Fibroblast of lung (primary cell): ENCODE measurements at regions not wholly inside any gene's neighbourhood (a gene's known extent, or its start where the extent isn't known, plus 50 kb on each side); places are given as distances from the start of the nearest gene placed in this dataset.
"Not testable (repeated sequence)": the region's sequence is repeated elsewhere in the genome, so short reads cannot be mapped to it uniquely, and the experiment has no call there.

ENCODE experiments used
- DNase-seq, 2 donors: peaks; one replicate each; pipeline versions ENCODE4 v3.0.0 to v3.0.0-alpha.2; 2010; ENCODE audit warnings: low read depth in 2 of 2
- H2AFZ ChIP-seq: 2 replicates; pipeline ENCODE4 v1.5.1; 2012; ENCODE audit warnings: low read length, control low read depth, inconsistent platforms
- H3K27ac ChIP-seq: 2 replicates; pipeline ENCODE4 v1.5.1; 2011; ENCODE audit warnings: low read length, control low read depth; ENCODE audit not compliant: insufficient read depth
- H3K27me3 ChIP-seq: 2 replicates; pipeline ENCODE4 v1.5.1; 2011; ENCODE audit warnings: mild to moderate bottlenecking, low read length; ENCODE audit not compliant: control insufficient read depth, insufficient read depth
- H3K36me3 ChIP-seq: 2 replicates; pipeline ENCODE4 v1.5.1; 2011; ENCODE audit warnings: low read length; ENCODE audit not compliant: control insufficient read depth, insufficient read depth
- H3K4me1 ChIP-seq: 2 replicates; pipeline ENCODE4 v1.5.1; 2011; ENCODE audit warnings: low read length; ENCODE audit not compliant: control insufficient read depth, insufficient read depth; ENCODE audit errors: extremely low read depth
- H3K4me2 ChIP-seq: 2 replicates; pipeline ENCODE4 v1.5.1; 2011; ENCODE audit warnings: low read length, control low read depth; ENCODE audit not compliant: insufficient read depth; ENCODE audit errors: extremely low read depth
- H3K4me3 ChIP-seq, 4 experiments: fragments of 200-600 bp in 1 of 4; sonication (generic) in 1 of 4; replicated peaks in 1 of 4; 2 replicates each; pipeline ENCODE4 v1.5.1; 2011 to 2016; ENCODE audit warnings: low read length in 4 of 4, low read depth in 3 of 4, mild to moderate bottlenecking in 3 of 4, control low read depth in 2 of 4, inconsistent platforms in 1 of 4, mixed read lengths in 1 of 4; ENCODE audit not compliant: insufficient read depth in 1 of 4; ENCODE audit errors: control extremely low read depth in 1 of 4
- H3K79me2 ChIP-seq: 2 replicates; pipeline ENCODE4 v1.5.1; 2012; ENCODE audit warnings: mild to moderate bottlenecking, low read length, inconsistent platforms; ENCODE audit not compliant: control insufficient read depth, insufficient read depth
- H3K9ac ChIP-seq: 2 replicates; pipeline ENCODE4 v1.5.1; 2011; ENCODE audit warnings: mild to moderate bottlenecking, low read length, control low read depth; ENCODE audit not compliant: insufficient read depth
- H3K9me3 ChIP-seq: 2 replicates; pipeline ENCODE4 v1.5.1; 2012; ENCODE audit warnings: low read depth, low read length; ENCODE audit not compliant: control insufficient read depth, insufficient read depth
- H4K20me1 ChIP-seq: 2 replicates; pipeline ENCODE4 v1.5.1; 2011; ENCODE audit warnings: low read length; ENCODE audit not compliant: control insufficient read depth, insufficient read depth; ENCODE audit errors: extremely low read depth
- CTCF ChIP-seq, 2 donors: IDR thresholded peaks in 1 of 2; conservative IDR thresholded peaks in 1 of 2; 1 replicate in 1 of 2; 2 replicates in 1 of 2; pipeline ENCODE4 v1.5.1; 2011 to 2012; ENCODE audit warnings: low read length in 2 of 2, control low read depth in 1 of 2, inconsistent platforms in 1 of 2, low read depth in 1 of 2, mild to moderate bottlenecking in 1 of 2
- EZH2 ChIP-seq: IDR thresholded peaks from 2 replicates; pipeline ENCODE4 v1.5.1; 2012; ENCODE audit warnings: low read length, control low read depth, mild to moderate bottlenecking; ENCODE audit errors: missing control alignments

GRCh38 chr10:95137990-95138625, 55.9 kb upstream of the ACSM6 start:
- not testable (repeated sequence) for H3K36me3 ChIP-seq, H3K4me1 ChIP-seq, H3K27ac ChIP-seq, H3K4me2 ChIP-seq, DNase-seq, H3K79me2 ChIP-seq, H3K9ac ChIP-seq, H2AFZ ChIP-seq, H3K27me3 ChIP-seq, H3K9me3 ChIP-seq, H4K20me1 ChIP-seq, H3K4me3 ChIP-seq

DNA sequence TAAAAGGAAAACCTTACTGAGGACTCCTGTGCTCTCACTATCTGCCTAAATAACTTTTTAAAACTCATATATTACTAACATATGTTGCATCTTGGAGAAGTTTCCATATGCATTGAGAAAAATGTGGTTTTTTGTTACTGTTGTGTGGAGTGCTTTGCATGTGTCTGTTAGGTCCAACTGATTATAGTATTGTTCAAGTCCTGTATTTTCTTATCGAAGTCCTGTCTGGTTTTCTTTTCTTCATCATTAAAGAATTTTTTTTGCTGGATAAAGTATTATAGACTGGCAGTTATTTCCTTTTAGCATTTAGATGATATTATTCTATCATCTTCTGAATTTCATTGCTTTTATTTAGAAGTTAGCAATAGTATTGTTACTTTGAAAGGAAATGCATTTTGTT, 59.5 kb upstream of the ACSM6 start:
- Histone ChIP-seq H3K27ac (no peak overlapping the region), H2AFZ (no peak overlapping the region), H3K4me1 (no peaks in the 10 kb centered on the region), H3K79me2 (no peaks in the 10 kb centered on the region), H3K4me3 (no peak overlapping the region), H4K20me1 (no peaks in the 10 kb centered on the region), H3K4me2 (no peak overlapping the region), H3K27me3 (no peaks in the 10 kb centered on the region), H3K36me3 (no peaks in the 10 kb centered on the region), H3K9ac (no peak overlapping the region), H3K9me3 (no peaks in the 10 kb centered on the region)
- no peak for TF ChIP-seq CTCF (conservative IDR thresholded peaks at IDR 0.05 in 1 of 2, IDR thresholded peaks at IDR 0.05 in 1 of 2; ENCODE audit: low read depth in 1 of 2, low read length in 2 of 2)
- TF ChIP-seq EZH2 = no peak
- DNase-seq = no peak

DNA sequence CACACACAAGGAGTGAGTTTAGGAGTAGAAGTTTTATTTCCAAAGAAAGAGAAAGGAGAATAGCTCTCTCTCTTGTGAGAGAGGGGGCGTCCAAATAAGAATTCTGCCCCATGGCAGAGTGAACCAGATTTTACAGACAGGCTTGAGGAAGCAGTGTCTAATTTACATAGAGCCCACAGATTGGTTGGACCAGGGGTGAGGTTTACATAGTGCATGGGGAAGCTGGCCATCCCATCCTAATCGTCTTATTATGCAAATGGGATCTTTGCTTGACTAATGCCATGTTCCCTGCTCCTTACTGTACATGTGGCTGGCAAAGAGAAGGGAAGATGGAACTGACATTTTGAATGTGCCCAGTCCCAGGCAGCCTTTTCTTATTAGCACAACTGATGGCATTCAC, 60.0 kb upstream of the ACSM6 start:
- Histone ChIP-seq H3K9ac (no peak overlapping the region), H3K4me3 (no peak overlapping the region), H3K9me3 (no peaks in the 10 kb centered on the region), H3K79me2 (no peaks in the 10 kb centered on the region), H3K4me1 (no peaks in the 10 kb centered on the region), H4K20me1 (no peaks in the 10 kb centered on the region), H3K27ac (no peak overlapping the region), H3K4me2 (no peak overlapping the region), H3K36me3 (no peaks in the 10 kb centered on the region), H3K27me3 (no peaks in the 10 kb centered on the region), H2AFZ (no peak overlapping the region)
- TF ChIP-seq CTCF (conservative IDR thresholded peaks at IDR 0.05 in 1 of 2, IDR thresholded peaks at IDR 0.05 in 1 of 2; ENCODE audit: low read depth in 1 of 2, low read length in 2 of 2) (no peak), EZH2 (no peak)
- DNase-seq = peak in 1 of 2 donors; percentile 1
